ENCODE measurements at regions not wholly inside any gene's neighbourhood (a gene's known extent, or its start where the extent isn't known, plus 50 kb on each side); places are given as distances from the start of the nearest gene placed in this dataset.
A peak's percentile ranks its signal among the peaks of the same experiment; 100 is the strongest.

DNA sequence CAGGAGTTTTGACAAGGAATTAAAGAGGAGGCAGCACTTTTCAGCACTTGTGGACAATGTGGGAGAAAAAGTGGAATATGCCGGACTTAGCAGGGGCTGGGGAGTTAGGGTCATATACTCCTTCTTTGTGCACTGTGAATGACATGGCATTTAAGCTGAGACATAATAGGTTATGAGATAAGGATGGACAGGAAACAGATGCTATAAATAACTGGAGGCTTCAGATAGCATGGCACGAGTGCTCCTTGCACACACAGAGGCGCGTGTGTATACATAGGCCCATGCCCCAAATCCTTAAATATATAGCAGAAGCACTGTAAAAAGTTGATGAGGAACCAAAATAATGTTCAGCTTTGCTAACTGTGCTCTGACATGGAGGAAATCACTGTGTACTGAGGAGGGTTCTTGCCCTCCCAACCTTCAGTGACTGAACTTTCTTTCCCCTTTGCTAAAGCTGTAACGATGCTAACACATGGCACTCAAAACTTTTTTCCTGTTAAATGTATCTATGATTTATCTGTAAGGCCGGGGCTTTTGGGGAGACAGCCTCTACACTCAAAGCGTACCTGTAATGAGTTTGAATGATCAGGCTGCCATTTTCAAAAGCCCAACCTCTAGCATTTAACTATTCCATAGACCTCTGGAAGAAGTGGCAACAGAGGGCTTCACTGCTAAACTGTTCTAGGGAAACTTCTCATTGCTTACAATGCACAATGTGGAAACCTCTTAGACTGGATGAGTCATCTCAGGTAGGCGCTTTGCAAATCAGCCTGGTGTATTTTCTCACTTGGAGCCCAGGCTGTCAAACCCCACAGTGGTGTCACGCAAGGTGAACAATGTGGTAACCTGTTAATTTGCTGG, 784.6 kb downstream of the NR2F2 start:
- Histone ChIP-seq H3K36me3 (replicated peaks; ENCODE audit: insufficient read depth, low read depth) (no peaks in the 10 kb centered on the region), H2AFZ (no peak overlapping the region), H3K4me3 (no peak overlapping the region), H3K27me3 (no peaks in the 10 kb centered on the region), H3K4me2 (no peak overlapping the region), H3K9me3 (ENCODE audit: low read depth) (no peaks in the 10 kb centered on the region), H3K4me1 (ENCODE audit: insufficient read depth) (no peaks in the 10 kb centered on the region), H4K20me1 (ENCODE audit: insufficient read depth, poor library complexity, severe bottlenecking) (no peaks in the 10 kb centered on the region), H3K27ac (no peak overlapping the region), H3K9me2 (replicated peaks; ENCODE audit: insufficient read depth) (no peaks in the 10 kb centered on the region), H3K79me2 (no peaks in the 10 kb centered on the region)
- DNase-seq (ENCODE audit: low spot score), result peak; percentile 10
- TF ChIP-seq, protein P1, sequence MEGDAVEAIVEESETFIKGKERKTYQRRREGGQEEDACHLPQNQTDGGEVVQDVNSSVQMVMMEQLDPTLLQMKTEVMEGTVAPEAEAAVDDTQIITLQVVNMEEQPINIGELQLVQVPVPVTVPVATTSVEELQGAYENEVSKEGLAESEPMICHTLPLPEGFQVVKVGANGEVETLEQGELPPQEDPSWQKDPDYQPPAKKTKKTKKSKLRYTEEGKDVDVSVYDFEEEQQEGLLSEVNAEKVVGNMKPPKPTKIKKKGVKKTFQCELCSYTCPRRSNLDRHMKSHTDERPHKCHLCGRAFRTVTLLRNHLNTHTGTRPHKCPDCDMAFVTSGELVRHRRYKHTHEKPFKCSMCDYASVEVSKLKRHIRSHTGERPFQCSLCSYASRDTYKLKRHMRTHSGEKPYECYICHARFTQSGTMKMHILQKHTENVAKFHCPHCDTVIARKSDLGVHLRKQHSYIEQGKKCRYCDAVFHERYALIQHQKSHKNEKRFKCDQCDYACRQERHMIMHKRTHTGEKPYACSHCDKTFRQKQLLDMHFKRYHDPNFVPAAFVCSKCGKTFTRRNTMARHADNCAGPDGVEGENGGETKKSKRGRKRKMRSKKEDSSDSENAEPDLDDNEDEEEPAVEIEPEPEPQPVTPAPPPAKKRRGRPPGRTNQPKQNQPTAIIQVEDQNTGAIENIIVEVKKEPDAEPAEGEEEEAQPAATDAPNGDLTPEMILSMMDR (IDR thresholded peaks at IDR 0.05; ENCODE audit: poor library complexity), result no peak
- TF ChIP-seq EZH2 (IDR thresholded peaks at IDR 0.05; ENCODE audit: borderline replicate concordance) (no peak), EZH2phosphoT487 (IDR thresholded peaks at IDR 0.05; ENCODE audit: low read depth, severe bottlenecking, unreplicated experiment) (no peak)
- WGBS (ENCODE audit: low lambda C conversion rate, missing lambda C conversion rate), result 68% methylated on average over 9 of the region's 9 CpGs

DNA sequence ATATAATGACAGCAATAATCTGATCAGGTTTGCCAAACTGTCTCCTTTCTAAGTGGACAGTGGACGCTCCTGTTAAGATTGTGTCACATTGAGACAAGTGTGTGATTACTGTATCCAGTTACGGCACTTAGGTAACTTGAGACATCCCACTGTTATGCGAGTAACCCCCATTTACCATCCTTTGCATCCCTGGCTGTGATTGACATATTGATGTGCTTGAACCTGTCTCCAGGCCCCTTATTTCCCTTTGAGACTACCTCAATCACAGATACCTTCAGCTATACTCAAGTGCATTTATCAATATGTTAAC, 785.2 kb downstream of the NR2F2 start:
- WGBS (ENCODE audit: low lambda C conversion rate, missing lambda C conversion rate), result 80% methylated on average over 3 of the region's 3 CpGs
- no peaks in the 10 kb centered on the region for H3K36me3 ChIP-seq (replicated peaks; ENCODE audit: insufficient read depth, low read depth)
- H2AFZ ChIP-seq, result no peak overlapping the region
- H3K27ac ChIP-seq, result no peak overlapping the region
- H3K4me2 ChIP-seq, result no peak overlapping the region
- TF ChIP-seq EZH2 (IDR thresholded peaks at IDR 0.05; ENCODE audit: borderline replicate concordance) (no peak), EZH2phosphoT487 (IDR thresholded peaks at IDR 0.05; ENCODE audit: low read depth, severe bottlenecking, unreplicated experiment) (no peak)
- TF ChIP-seq, protein P1 (IDR thresholded peaks at IDR 0.05; ENCODE audit: poor library complexity), result no peak
- H4K20me1 ChIP-seq (ENCODE audit: insufficient read depth, poor library complexity, severe bottlenecking), result no peaks in the 10 kb centered on the region
- no peaks in the 10 kb centered on the region for H3K9me3 ChIP-seq (ENCODE audit: low read depth)
- no peak for DNase-seq (ENCODE audit: low spot score)
- no peaks in the 10 kb centered on the region for H3K79me2 ChIP-seq
- H3K9me2 ChIP-seq (replicated peaks; ENCODE audit: insufficient read depth), result no peaks in the 10 kb centered on the region
- no peaks in the 10 kb centered on the region for H3K27me3 ChIP-seq
- H3K4me1 ChIP-seq (ENCODE audit: insufficient read depth), result no peaks in the 10 kb centered on the region
- H3K4me3 ChIP-seq, result no peak overlapping the region

DNA sequence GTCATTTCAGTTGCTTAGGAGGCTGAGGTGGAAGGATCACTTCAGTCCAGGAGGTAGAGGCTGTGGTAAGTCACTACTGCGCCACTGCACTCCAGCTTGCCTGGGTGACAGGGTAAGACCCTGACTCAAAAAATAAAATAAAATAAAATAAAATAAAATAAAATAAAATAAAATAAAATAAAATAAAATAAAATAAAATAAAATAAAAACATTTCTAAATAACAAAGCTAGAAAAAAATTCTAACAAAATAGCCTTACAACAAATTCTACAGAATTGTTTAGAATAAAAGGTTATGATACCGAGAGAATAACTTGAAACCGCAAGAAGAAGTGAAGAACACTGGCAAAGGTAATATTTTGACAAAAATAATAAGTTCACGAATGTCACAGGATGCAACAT, 794.3 kb downstream of the NR2F2 start:
- Histone ChIP-seq H3K36me3 (replicated peaks; ENCODE audit: insufficient read depth, low read depth) (no peaks in the 10 kb centered on the region), H3K9me3 (ENCODE audit: low read depth) (no peaks in the 10 kb centered on the region), H3K4me3 (no peak overlapping the region), H3K9me2 (replicated peaks; ENCODE audit: insufficient read depth) (no peaks in the 10 kb centered on the region), H4K20me1 (ENCODE audit: insufficient read depth, poor library complexity, severe bottlenecking) (no peaks in the 10 kb centered on the region), H3K27me3 (no peaks in the 10 kb centered on the region), H3K4me1 (ENCODE audit: insufficient read depth) (no peaks in the 10 kb centered on the region), H2AFZ (no peak overlapping the region), H3K27ac (no peak overlapping the region), H3K4me2 (no peak overlapping the region), H3K79me2 (no peaks in the 10 kb centered on the region)
- TF ChIP-seq, protein P1 (IDR thresholded peaks at IDR 0.05; ENCODE audit: poor library complexity), result no peak
- no peak for TF ChIP-seq EZH2 (IDR thresholded peaks at IDR 0.05; ENCODE audit: borderline replicate concordance)
- TF ChIP-seq EZH2phosphoT487 (IDR thresholded peaks at IDR 0.05; ENCODE audit: low read depth, severe bottlenecking, unreplicated experiment), result no peak
- 92% methylated on average over 4 of the region's 4 CpGs for WGBS (ENCODE audit: low lambda C conversion rate, missing lambda C conversion rate)
- DNase-seq (ENCODE audit: low spot score), result no peak
